MG63 (cell line): ENCODE measurements at regions not wholly inside any gene's neighbourhood (a gene's known extent, or its start where the extent isn't known, plus 50 kb on each side); places are given as distances from the start of the nearest gene placed in this dataset.
"Not testable (repeated sequence)": the region's sequence is repeated elsewhere in the genome, so short reads cannot be mapped to it uniquely, and the experiment has no call there.

Source experiments
- DNase-seq: peaks from one replicate; pipeline ENCODE4 v3.0.0-alpha.2; 2020
- H3K27me3 ChIP-seq: fragments of 250-450 bp; sonication (Bioruptor Pico); 2 replicates; pipeline ENCODE4 v1.5.1; 2020; ENCODE audit warnings: mild to moderate bottlenecking, moderate library complexity
- H3K36me3 ChIP-seq: fragments of 250-450 bp; sonication (Bioruptor Pico); 2 replicates; pipeline ENCODE4 v1.5.1; 2020; ENCODE audit warnings: mild to moderate bottlenecking, moderate library complexity
- H3K4me3 ChIP-seq: fragments of 250-450 bp; sonication (Bioruptor Pico); 2 replicates; pipeline ENCODE4 v1.5.1; 2020; ENCODE audit warnings: mild to moderate bottlenecking, moderate library complexity
- H3K9me3 ChIP-seq: fragments of 250-450 bp; sonication (Bioruptor Pico); 2 replicates; pipeline ENCODE4 v1.5.1; 2020; ENCODE audit warnings: mild to moderate bottlenecking, moderate library complexity

- H3K36me3 ChIP-seq = no peaks in the 10 kb centered on the region
- no peak for DNase-seq
- H3K4me3 ChIP-seq = no peak overlapping the region
- H3K27me3 ChIP-seq = no peaks in the 10 kb centered on the region
- H3K9me3 ChIP-seq = no peaks in the 10 kb centered on the region
Measured at GRCh38 chr10:91090761-91091529, 129.5 kb upstream of the PCGF5 start.

GRCh38 chr10:91091780-91092179 is 128.7 kb upstream of the PCGF5 start:
- DNase-seq = no peak
- Histone ChIP-seq H3K4me3 (no peak overlapping the region), H3K27me3 (no peaks in the 10 kb centered on the region), H3K36me3 (no peaks in the 10 kb centered on the region), H3K9me3 (no peaks in the 10 kb centered on the region)

GRCh38 chr10:91096274-91096673 is 124.2 kb upstream of the PCGF5 start:
- no peaks in the 10 kb centered on the region for H3K36me3 ChIP-seq
- H3K9me3 ChIP-seq = peaks cover 2% of the 10 kb centered on the region; the same call in 1 of the 2 replicates
- no peak for DNase-seq
- H3K4me3 ChIP-seq = no peak overlapping the region
- no peaks in the 10 kb centered on the region for H3K27me3 ChIP-seq

GRCh38 chr10:91097313-91097712 is 123.2 kb upstream of the PCGF5 start:
- H3K36me3 ChIP-seq = no peaks in the 10 kb centered on the region
- H3K4me3 ChIP-seq = no peak overlapping the region
- DNase-seq = no peak
- no peaks in the 10 kb centered on the region for H3K27me3 ChIP-seq
- peaks cover 2% of the 10 kb centered on the region; the same call in 1 of the 2 replicates for H3K9me3 ChIP-seq

GRCh38 chr10:91098021-91098420 is 122.4 kb upstream of the PCGF5 start:
- not testable (repeated sequence) for H3K4me3 ChIP-seq, H3K36me3 ChIP-seq, DNase-seq, H3K27me3 ChIP-seq, H3K9me3 ChIP-seq

- no peaks in the 10 kb centered on the region for H3K27me3 ChIP-seq
- H3K4me3 ChIP-seq = no peak overlapping the region
- DNase-seq = no peak
- no peaks in the 10 kb centered on the region for H3K36me3 ChIP-seq
- no peaks in the 10 kb centered on the region for H3K9me3 ChIP-seq
Measured at GRCh38 chr10:91103384-91104192, 116.9 kb upstream of the PCGF5 start.

GRCh38 chr10:91104193-91105041 is 116.0 kb upstream of the PCGF5 start:
- no peaks in the 10 kb centered on the region for H3K36me3 ChIP-seq
- no peak overlapping the region for H3K4me3 ChIP-seq
- no peaks in the 10 kb centered on the region for H3K27me3 ChIP-seq
- DNase-seq = no peak
- H3K9me3 ChIP-seq = no peaks in the 10 kb centered on the region

GRCh38 chr10:91105269-91105668 is 115.2 kb upstream of the PCGF5 start:
- Histone ChIP-seq H3K4me3 (no peak overlapping the region), H3K9me3 (no peaks in the 10 kb centered on the region), H3K36me3 (no peaks in the 10 kb centered on the region), H3K27me3 (no peaks in the 10 kb centered on the region)
- DNase-seq = no peak

- no peaks in the 10 kb centered on the region for H3K9me3 ChIP-seq
- no peaks in the 10 kb centered on the region for H3K27me3 ChIP-seq
- H3K4me3 ChIP-seq = no peak overlapping the region
- no peaks in the 10 kb centered on the region for H3K36me3 ChIP-seq
- DNase-seq = no peak
Measured at GRCh38 chr10:91108820-91109219, 111.6 kb upstream of the PCGF5 start.

GRCh38 chr10:91111060-91111459 is 109.4 kb upstream of the PCGF5 start:
- Histone ChIP-seq H3K27me3 (no peaks in the 10 kb centered on the region), H3K4me3 (no peak overlapping the region)
- DNase-seq = no peak

GRCh38 chr10:91115618-91116390 is 104.7 kb upstream of the PCGF5 start:
- Histone ChIP-seq H3K9me3 (no peaks in the 10 kb centered on the region), H3K27me3 (peaks cover 2% of the 10 kb centered on the region; the same call in 1 of the 2 replicates), H3K4me3 (no peak overlapping the region), H3K36me3 (no peaks in the 10 kb centered on the region)
- no peak for DNase-seq

More at GRCh38 chr10:91111060-91111459, 109.4 kb upstream of the PCGF5 start:
- H3K9me3 ChIP-seq = no peaks in the 10 kb centered on the region
- H3K36me3 ChIP-seq = no peaks in the 10 kb centered on the region

GRCh38 chr10:91117505-91117904 is 103.0 kb upstream of the PCGF5 start:
- Histone ChIP-seq H3K9me3 (no peaks in the 10 kb centered on the region), H3K4me3 (no peak overlapping the region), H3K36me3 (no peaks in the 10 kb centered on the region), H3K27me3 (peaks cover 2% of the 10 kb centered on the region; the same call in 1 of the 2 replicates)
- no peak for DNase-seq

- DNase-seq = no peak
- Histone ChIP-seq H3K9me3 (no peaks in the 10 kb centered on the region), H3K36me3 (no peaks in the 10 kb centered on the region), H3K27me3 (peaks cover 2% of the 10 kb centered on the region; the same call in 1 of the 2 replicates), H3K4me3 (no peak overlapping the region)
Measured at GRCh38 chr10:91120348-91120747, 100.1 kb upstream of the PCGF5 start.

- H3K36me3 ChIP-seq = no peaks in the 10 kb centered on the region
- no peak for DNase-seq
- H3K27me3 ChIP-seq = peaks cover 2% of the 10 kb centered on the region; the same call in 1 of the 2 replicates
Measured at GRCh38 chr10:91123261-91123660, 97.2 kb upstream of the PCGF5 start.

GRCh38 chr10:91124016-91124415 is 96.4 kb upstream of the PCGF5 start:
- H3K36me3 ChIP-seq = no peaks in the 10 kb centered on the region
- H3K27me3 ChIP-seq = peaks cover 2% of the 10 kb centered on the region; the same call in 1 of the 2 replicates
- H3K4me3 ChIP-seq = no peak overlapping the region
- DNase-seq = no peak
- H3K9me3 ChIP-seq = no peaks in the 10 kb centered on the region

More at GRCh38 chr10:91123261-91123660, 97.2 kb upstream of the PCGF5 start:
- H3K4me3 ChIP-seq = no peak overlapping the region
- no peaks in the 10 kb centered on the region for H3K9me3 ChIP-seq

- peaks cover 3% of the 10 kb centered on the region; the same call in 1 of the 2 replicates for H3K27me3 ChIP-seq
- DNase-seq = no peak
- no peaks in the 10 kb centered on the region for H3K9me3 ChIP-seq
- H3K36me3 ChIP-seq = no peaks in the 10 kb centered on the region
- no peak overlapping the region for H3K4me3 ChIP-seq
Measured at GRCh38 chr10:91126471-91126870, 94.0 kb upstream of the PCGF5 start.
